ENCODE measurements at regions not wholly inside any gene's neighbourhood (a gene's known extent, or its start where the extent isn't known, plus 50 kb on each side); places are given as distances from the start of the nearest gene placed in this dataset.

GRCh38 chr17:12574525-12574924, 91.2 kb upstream of the MYOCD start:
- TF ChIP-seq CTCF (IDR thresholded peaks at IDR 0.05) = no peak
- TF ChIP-seq POLR2AphosphoS5 (IDR thresholded peaks at IDR 0.05) = no peak
- TF ChIP-seq EP300 (IDR thresholded peaks at IDR 0.05) = no peak
- no peak for TF ChIP-seq POLR2A (IDR thresholded peaks at IDR 0.05)
- no peak for DNase-seq
- no peak overlapping the region for H3K4me3 ChIP-seq
- H3K9me3 ChIP-seq = no peaks in the 10 kb centered on the region
- H3K27me3 ChIP-seq = no peaks in the 10 kb centered on the region
- intact Hi-C loops (cut with DNase I; ENCODE audit: low total_unique reads) = no loop called here
- H3K36me3 ChIP-seq = no peaks in the 10 kb centered on the region
- H3K4me1 ChIP-seq = peaks cover 0 to 7% (median 6%) of the 10 kb centered on the region in 4 donors
- WGBS, 5 donors = 53 to 74% (median 63%) methylated on average over 2 of the region's 2 CpGs
- H3K27ac ChIP-seq = no peak overlapping the region

GRCh38 chr17:12575641-12576040, 90.0 kb upstream of the MYOCD start:
- Histone ChIP-seq H3K9me3 (no peaks in the 10 kb centered on the region), H3K4me1 (peaks cover 6 to 15% (median 15%) of the 10 kb centered on the region in 4 donors), H3K27ac (no peak overlapping the region), H3K27me3 (no peaks in the 10 kb centered on the region), H3K36me3 (no peaks in the 10 kb centered on the region), H3K4me3 (no peak overlapping the region)
- intact Hi-C loops (cut with DNase I; ENCODE audit: low total_unique reads) = no loop called here
- no peak for DNase-seq
- no peak for TF ChIP-seq POLR2AphosphoS5 (IDR thresholded peaks at IDR 0.05)
- no peak for TF ChIP-seq EP300 (IDR thresholded peaks at IDR 0.05)
- TF ChIP-seq CTCF (IDR thresholded peaks at IDR 0.05) = no peak
- TF ChIP-seq POLR2A (IDR thresholded peaks at IDR 0.05) = no peak

- TF ChIP-seq CTCF (IDR thresholded peaks at IDR 0.05) (no peak), POLR2AphosphoS5 (IDR thresholded peaks at IDR 0.05) (no peak), POLR2A (IDR thresholded peaks at IDR 0.05) (no peak)
- Histone ChIP-seq H3K4me1 (peaks cover 6 to 17% (median 16%) of the 10 kb centered on the region in 4 donors), H3K27me3 (no peaks in the 10 kb centered on the region), H3K4me3 (no peak overlapping the region), H3K9me3 (peaks cover 0 to 6% (median 2%) of the 10 kb centered on the region in 4 donors), H3K36me3 (no peaks in the 10 kb centered on the region), H3K27ac (no peak overlapping the region)
- WGBS, 5 donors = 21 to 48% (median 27%) methylated on average over 5 of the region's 5 CpGs
- peak in 1 of 2 donors; percentile 50 for DNase-seq
- intact Hi-C loops (cut with DNase I; ENCODE audit: low total_unique reads) = no loop called here
Measured at GRCh38 chr17:12579288-12579687, 86.4 kb upstream of the MYOCD start.

GRCh38 chr17:12580640-12581039, 85.0 kb upstream of the MYOCD start:
- Histone ChIP-seq H3K36me3 (no peaks in the 10 kb centered on the region), H3K9me3 (peaks cover 0 to 6% (median 2%) of the 10 kb centered on the region in 4 donors), H3K4me3 (no peak overlapping the region), H3K27ac (no peak overlapping the region), H3K27me3 (no peaks in the 10 kb centered on the region), H3K4me1 (peaks cover 6 to 17% (median 16%) of the 10 kb centered on the region in 4 donors)
- intact Hi-C loops (cut with DNase I; ENCODE audit: low total_unique reads) = no loop called here
- TF ChIP-seq EP300 (IDR thresholded peaks at IDR 0.05) = no peak
- no peak for TF ChIP-seq POLR2A (IDR thresholded peaks at IDR 0.05)
- TF ChIP-seq POLR2AphosphoS5 (IDR thresholded peaks at IDR 0.05) = no peak
- TF ChIP-seq CTCF (IDR thresholded peaks at IDR 0.05) = no peak
- DNase-seq = no peak
- 23 to 37% (median 31%) methylated on average over 6 of the region's 6 CpGs for WGBS, 5 donors
